ENCODE measurements at regions not wholly inside any gene's neighbourhood (a gene's known extent, or its start where the extent isn't known, plus 50 kb on each side); places are given as distances from the start of the nearest gene placed in this dataset.

DNA sequence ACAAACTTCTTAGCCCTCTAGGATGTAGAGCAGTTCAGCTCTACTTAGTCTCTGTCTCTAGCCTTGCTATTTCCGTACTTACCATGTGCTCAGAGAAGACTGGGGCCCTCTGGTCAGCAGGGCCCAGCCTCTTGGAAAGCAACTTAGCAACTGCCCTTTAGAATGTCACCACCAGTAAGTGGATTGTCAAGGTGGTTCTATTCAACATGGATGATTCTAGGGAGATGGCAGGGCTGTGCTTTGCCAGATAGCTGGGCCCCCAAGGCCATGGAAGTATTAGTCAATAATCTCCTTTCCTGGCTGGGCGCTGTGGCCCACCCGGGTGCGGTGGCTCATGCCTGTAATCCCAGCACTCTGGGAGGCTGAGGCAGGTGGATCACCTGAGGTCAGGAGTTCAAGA lies 177.6 kb upstream of the MVB12B start:
- TF ChIP-seq SPI1 (IDR thresholded peaks at IDR 0.05; ENCODE audit: borderline replicate concordance, low read depth) = no peak
- TF ChIP-seq, protein P1, sequence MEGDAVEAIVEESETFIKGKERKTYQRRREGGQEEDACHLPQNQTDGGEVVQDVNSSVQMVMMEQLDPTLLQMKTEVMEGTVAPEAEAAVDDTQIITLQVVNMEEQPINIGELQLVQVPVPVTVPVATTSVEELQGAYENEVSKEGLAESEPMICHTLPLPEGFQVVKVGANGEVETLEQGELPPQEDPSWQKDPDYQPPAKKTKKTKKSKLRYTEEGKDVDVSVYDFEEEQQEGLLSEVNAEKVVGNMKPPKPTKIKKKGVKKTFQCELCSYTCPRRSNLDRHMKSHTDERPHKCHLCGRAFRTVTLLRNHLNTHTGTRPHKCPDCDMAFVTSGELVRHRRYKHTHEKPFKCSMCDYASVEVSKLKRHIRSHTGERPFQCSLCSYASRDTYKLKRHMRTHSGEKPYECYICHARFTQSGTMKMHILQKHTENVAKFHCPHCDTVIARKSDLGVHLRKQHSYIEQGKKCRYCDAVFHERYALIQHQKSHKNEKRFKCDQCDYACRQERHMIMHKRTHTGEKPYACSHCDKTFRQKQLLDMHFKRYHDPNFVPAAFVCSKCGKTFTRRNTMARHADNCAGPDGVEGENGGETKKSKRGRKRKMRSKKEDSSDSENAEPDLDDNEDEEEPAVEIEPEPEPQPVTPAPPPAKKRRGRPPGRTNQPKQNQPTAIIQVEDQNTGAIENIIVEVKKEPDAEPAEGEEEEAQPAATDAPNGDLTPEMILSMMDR (IDR thresholded peaks at IDR 0.05; ENCODE audit: insufficient read depth, low read length) = no peak
- TF ChIP-seq GABPA (IDR thresholded peaks at IDR 0.05; ENCODE audit: low read depth) = no peak
- TF ChIP-seq POLR2AphosphoS5 (IDR thresholded peaks at IDR 0.05; ENCODE audit: low read depth) = no peak
- no peak for TF ChIP-seq REST (IDR thresholded peaks at IDR 0.05; ENCODE audit: insufficient replicate concordance, low read depth)
- Histone ChIP-seq H3K27ac (replicated peaks) (no peak overlapping the region), H3K27me3 (ENCODE audit: insufficient read depth, poor library complexity, severe bottlenecking) (peaks cover 4% of the 10 kb centered on the region), H3K4me3 (replicated peaks; ENCODE audit: insufficient read depth, low read length) (no peak overlapping the region)
- DNase-seq (ENCODE audit: low read depth in 1 of 2, low spot score in 1 of 2) = no peak

DNA sequence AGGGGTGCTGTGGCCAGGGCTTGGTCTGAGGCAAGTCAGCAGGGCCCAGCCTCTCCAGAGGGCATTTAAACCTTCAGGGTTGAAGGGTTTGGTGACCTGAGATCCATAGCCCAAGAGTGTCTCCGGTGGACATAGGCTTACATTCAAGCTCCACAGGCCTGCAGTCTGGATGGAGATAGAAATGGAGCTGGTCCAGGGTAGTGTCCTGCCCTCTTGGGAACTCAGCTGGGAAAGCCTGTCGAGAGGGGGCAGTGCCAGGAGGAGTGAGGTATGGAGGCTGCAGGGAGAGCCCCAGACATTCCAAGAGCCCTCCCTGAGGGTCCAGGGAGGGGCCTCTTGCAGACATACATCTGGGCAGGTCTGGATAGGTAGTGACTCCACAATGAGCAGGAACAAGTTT lies 177.0 kb upstream of the MVB12B start:
- H3K4me3 ChIP-seq (replicated peaks; ENCODE audit: insufficient read depth, low read length) = no peak overlapping the region
- TF ChIP-seq POLR2AphosphoS5 (IDR thresholded peaks at IDR 0.05; ENCODE audit: low read depth) = no peak
- no peak for TF ChIP-seq SPI1 (IDR thresholded peaks at IDR 0.05; ENCODE audit: borderline replicate concordance, low read depth)
- TF ChIP-seq, protein P1 (IDR thresholded peaks at IDR 0.05; ENCODE audit: insufficient read depth, low read length) = no peak
- no peak for TF ChIP-seq GABPA (IDR thresholded peaks at IDR 0.05; ENCODE audit: low read depth)
- no peak for TF ChIP-seq REST (IDR thresholded peaks at IDR 0.05; ENCODE audit: insufficient replicate concordance, low read depth)
- DNase-seq (ENCODE audit: low read depth in 1 of 2, low spot score in 1 of 2) = no peak
- H3K27me3 ChIP-seq (ENCODE audit: insufficient read depth, poor library complexity, severe bottlenecking) = peaks cover 4% of the 10 kb centered on the region
- H3K27ac ChIP-seq (replicated peaks) = no peak overlapping the region

GRCh38 chr9:126150411-126151030 lies 176.1 kb upstream of the MVB12B start:
- TF ChIP-seq POLR2AphosphoS5 (IDR thresholded peaks at IDR 0.05; ENCODE audit: low read depth) (no peak), GABPA (IDR thresholded peaks at IDR 0.05; ENCODE audit: low read depth) (no peak), SPI1 (IDR thresholded peaks at IDR 0.05; ENCODE audit: borderline replicate concordance, low read depth) (no peak), REST (IDR thresholded peaks at IDR 0.05; ENCODE audit: insufficient replicate concordance, low read depth) (no peak)
- TF ChIP-seq, protein P1 (IDR thresholded peaks at IDR 0.05; ENCODE audit: insufficient read depth, low read length) = no peak
- Histone ChIP-seq H3K27ac (replicated peaks) (no peak overlapping the region), H3K27me3 (ENCODE audit: insufficient read depth, poor library complexity, severe bottlenecking) (peaks cover 4% of the 10 kb centered on the region), H3K4me3 (replicated peaks; ENCODE audit: insufficient read depth, low read length) (no peak overlapping the region)
- DNase-seq (ENCODE audit: low read depth in 1 of 2, low spot score in 1 of 2) = no peak

Measured in HL-60 (cell line).